Mesenteric fat pad (tissue), 1 donor: ENCODE measurements at regions not wholly inside any gene's neighbourhood (a gene's known extent, or its start where the extent isn't known, plus 50 kb on each side); places are given as distances from the start of the nearest gene placed in this dataset.

ENCODE experiments used
- DNase-seq: peaks from one replicate; pipeline ENCODE4 v3.0.0-alpha.2; 2020; ENCODE audit warnings: low spot score
- donor health status: DM: yes; HTN: yes; CAD: no.

DNA sequence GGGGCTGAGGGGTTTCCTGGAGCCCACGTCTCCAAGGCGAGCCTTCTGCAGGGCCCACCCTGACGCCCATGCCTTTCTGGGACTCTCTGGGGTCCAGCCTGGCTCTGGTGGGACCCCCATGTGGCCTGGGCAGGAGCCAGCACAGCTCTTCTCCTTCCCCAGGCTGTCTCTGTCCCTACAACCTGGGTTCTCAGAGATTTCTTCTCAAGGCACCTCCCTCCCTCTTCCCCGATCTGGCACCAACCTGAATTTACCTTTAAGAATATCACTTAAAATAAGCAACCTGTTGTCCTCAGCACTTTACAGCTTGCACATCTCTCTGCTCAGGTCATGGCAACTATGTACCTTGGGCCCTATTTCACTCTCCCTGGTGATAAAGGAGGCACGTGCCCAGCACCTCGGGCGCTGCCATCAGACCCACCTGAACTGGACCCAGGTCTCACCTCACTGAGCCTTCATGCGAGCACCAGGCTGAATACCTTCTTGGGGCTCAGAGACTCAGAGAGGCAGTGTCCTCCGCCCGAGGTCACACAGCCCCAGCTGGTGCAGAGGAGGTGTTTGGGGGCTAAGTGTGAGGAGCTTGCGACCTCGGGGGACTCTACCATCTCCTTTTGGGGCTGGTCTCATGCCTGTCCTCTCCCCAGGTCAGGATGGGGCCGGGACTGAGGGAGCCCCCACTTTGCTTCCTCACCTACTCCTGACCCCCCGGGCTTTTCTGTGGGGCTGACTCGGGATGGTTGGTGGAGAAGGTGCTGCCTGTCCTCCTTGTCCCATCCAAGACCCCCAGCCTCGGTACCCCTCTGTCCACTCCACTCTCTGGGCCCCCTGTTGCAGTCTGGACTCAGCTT lies 217.7 kb downstream of the C9orf50 start:
- DNase-seq = no peak

DNA sequence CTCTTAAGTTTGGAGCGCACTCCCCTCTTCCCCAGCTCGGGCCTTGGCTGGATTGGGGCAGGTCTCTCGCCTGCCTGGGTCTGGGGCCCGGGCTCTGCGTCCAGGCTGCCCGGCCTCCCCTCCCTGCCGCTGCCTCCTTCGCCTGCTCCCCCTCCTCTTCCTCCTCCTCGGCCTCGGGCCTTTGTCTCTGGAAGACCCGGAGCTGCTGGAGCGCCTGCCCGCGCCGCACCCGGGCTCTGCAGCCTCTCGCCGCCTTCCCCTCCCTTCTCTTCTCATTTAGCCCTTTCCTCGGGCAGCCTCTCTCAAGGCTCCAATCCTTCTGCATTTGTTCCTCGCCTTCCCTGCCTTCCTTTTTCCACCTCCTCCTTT lies 218.5 kb downstream of the C9orf50 start:
- DNase-seq = no peak

GRCh38 chr9:129401623-129402370 lies 219.1 kb downstream of the C9orf50 start:
- no peak for DNase-seq

DNA sequence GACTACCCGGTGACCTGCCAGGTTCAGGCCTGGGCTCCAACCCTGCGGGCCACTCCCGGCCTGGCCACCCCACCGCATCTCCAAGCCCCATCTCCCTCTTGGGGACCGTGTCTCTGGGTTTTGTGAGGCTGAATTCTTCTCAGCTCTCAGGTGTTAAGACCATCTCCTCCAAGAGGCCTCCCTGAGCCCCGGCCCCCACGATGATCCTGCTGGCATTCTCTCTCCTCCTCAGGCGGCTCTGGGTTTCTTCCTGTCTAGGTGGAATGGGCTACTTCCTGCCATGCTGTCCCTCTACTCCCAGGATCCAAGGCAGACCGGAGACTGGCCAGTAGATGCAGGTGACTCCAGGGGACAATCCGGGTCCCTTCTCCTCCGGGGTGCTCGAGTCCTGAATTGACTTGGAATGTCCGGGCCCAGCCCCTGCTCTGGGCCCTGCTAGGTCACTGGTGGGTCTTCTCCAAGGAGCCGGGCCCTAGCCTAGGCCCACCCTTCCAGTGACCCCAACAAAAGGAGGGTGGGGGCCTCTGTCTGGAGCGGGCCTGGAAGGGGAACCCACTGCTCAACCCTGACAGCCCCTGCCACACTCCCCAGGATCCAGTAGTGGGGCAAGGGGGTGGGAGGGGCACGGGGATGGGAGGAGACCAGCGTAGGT lies 219.8 kb downstream of the C9orf50 start:
- DNase-seq = no peak

DNA sequence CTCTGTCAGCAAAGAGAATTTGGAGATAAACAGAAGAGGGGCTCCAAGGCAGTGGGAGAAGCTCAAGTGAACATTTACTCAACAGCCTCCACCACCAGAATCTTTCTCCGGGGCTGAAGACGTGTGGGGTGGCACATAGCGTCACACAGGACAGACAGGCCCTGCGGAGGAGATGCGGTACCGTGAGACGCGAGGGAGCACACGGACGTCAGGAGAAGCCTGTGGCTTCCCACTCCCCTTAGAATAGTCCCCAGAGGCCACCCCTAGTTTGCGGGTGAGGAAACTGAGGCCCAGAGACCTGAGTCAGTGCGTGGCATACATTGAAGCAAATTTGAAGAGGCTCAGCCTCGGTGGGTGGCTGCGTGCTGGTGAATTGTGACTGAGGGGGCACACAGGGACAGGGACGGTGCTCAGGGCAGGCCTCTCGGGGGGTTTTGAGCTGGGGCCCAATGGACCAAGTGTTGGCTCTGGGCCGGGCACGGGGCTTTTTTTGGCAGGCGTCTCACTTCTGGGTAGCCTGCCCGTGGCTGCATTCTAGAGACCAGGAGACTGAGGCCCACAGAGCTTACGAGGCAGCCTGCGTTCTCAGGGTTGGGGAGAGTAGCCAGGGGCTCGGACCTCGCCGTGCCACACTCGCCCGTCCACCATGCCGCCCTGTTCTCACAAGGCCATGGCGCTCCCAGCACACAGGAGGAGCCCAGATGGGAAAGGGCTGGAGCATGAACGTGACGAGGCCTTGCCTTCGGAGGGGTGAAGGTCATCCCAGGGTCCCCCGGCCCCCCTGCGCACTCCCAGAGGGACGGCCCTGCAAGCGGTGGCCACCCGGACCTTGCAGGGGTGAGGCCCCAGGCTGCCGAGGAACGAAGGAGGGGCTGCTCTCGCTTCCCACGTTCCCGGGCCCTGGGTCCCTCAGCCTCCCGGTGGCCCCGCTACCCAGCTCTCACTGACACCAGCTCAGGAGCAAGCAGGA lies 220.6 kb downstream of the C9orf50 start:
- no peak for DNase-seq

- DNase-seq = no peak
These were observed 221.3 kb downstream of the C9orf50 start for GRCh38 chr9:129399634-129399990.

DNA sequence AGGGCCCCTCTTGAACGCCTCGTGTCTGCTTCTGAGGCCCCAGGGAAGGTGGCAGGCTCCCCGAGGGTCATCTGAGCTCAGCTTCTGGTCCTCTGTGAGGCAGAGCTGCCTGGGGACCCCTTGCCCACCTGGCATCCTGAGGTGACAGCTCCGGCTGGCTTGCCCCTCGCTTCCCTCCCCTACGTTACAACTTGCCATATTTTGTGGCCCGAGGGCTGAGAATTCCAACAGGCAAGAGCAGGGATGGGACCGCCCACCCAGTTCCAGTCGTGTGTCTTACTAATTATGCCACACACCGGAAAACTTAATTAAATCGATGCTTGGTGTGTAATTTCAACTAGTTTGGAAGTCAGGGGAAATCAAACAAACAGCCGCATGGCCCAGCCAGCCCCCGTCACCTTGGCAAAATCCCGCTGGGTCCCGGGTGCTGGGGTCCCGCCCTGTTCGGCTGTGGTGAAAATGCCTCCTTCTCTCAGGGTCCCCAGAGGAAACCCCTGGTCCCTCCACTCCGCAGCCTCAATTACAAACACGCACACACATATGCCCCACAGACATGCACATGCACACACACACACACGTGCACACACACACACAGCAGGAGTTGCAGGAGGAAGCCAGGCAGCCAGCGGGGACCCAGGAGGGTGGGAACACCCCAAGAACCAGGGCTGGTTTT lies 221.0 kb upstream of the IER5L start:
- no peak for DNase-seq

GRCh38 chr9:129398101-129398960 lies 220.3 kb upstream of the IER5L start:
- DNase-seq = no peak

GRCh38 chr9:129397335-129397734 lies 219.3 kb upstream of the IER5L start:
- no peak for DNase-seq

DNA sequence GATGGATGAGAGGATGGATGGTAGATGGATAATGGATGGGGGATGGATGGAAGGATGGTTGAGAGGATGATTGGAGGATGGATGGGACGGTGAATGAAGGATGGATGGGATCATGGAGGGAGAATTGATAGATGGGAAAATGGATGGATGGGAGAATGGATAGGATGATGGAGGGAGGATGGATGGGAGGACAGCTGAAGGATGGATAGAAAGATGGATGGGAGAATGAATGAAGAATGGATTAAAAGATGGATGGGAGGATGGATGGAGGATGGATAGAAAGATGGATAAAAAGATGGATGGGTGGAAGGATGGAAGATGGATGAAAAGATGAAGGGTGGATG lies 218.3 kb upstream of the IER5L start:
- DNase-seq = no peak

DNA sequence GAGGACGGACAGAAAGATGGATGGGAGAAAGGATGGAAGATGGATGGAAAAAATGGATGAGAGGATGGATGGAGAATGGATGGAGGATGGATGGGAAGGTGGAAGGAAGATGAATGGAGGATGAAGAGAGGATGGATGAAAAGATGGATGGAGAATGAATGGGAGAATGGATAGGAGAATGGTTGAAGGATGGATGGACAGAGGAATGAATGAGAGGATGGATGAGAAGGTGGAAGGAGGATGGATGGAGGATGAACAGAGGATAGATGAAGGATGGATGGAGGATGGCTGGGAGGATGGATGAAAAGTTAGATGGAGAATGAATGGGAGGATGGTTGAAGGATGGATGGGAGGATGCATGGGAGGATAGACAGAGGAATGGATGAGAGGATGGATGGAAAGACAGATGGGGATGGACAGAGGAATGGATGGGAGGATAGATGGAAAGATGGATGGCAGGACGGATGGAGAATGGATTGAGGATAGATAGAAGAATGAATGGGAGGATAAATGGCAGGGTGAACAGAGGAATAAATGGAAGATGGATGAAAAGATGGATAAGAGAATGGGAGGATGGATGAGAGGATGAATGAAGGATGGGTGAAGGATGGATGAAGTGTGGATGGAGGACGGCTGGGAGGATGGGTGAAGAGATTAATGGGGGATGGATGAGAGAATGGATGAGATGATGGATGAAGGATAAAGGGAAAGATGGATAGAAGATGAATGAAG lies 217.7 kb upstream of the IER5L start:
- DNase-seq = no peak

GRCh38 chr9:129394886-129395279 lies 216.8 kb upstream of the IER5L start:
- no peak for DNase-seq

- no peak for DNase-seq
These were observed 216.2 kb upstream of the IER5L start for GRCh38 chr9:129394061-129394885.

- DNase-seq = no peak
These were observed 215.0 kb upstream of the IER5L start for GRCh38 chr9:129393064-129393463.

DNA sequence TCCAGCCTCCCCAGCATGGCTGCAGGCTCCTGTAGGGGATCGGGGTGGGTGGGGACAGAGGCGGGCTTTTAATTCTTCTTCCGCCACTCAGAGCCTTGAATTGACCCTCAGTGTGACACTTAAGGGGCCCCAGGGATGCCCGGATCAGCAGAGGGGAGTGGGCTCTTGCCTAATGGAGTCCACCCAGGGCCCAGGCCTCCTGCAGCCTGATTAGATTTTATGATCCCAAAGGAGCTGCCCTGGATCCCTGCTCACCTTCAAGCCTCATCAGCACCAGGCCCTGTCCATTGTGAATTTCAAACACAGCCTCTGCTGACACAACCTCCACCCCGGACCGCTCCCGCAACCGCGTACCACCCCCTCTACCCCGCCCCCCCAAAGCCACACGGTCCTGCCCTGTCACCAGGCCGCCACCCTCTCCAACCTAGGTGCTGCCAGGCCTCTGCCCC lies 214.1 kb upstream of the IER5L start:
- no peak for DNase-seq

DNA sequence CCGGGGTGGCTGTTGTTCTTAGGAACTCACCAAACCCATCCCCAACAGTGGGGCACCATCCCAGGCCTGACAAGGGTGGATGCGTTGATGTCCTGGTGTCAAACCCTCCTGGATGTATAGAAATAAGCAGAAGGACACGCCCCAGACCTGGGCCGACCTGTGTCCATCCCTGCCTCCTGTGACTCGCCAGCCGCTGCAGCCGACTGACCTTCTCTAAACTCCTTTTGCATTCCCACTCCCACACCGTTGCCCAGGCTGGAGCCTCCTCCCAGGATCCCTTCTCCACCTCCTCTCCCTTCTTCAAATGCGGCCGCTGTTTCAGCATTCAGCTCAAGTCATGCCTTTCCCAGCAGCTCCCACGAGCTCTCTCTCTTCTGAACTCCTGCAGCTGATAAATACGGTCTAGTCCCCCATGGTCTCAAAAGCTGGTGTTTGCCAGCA lies 213.2 kb upstream of the IER5L start:
- no peak for DNase-seq

- no peak for DNase-seq
These were observed 212.5 kb upstream of the IER5L start for GRCh38 chr9:129390541-129390940.

- DNase-seq = no peak
These were observed 209.8 kb upstream of the IER5L start for GRCh38 chr9:129387822-129388221.
